HG02763 (cell line): ENCODE measurements at regions not wholly inside any gene's neighbourhood (a gene's known extent, or its start where the extent isn't known, plus 50 kb on each side); places are given as distances from the start of the nearest gene placed in this dataset.
"Not testable (repeated sequence)": the region's sequence is repeated elsewhere in the genome, so short reads cannot be mapped to it uniquely, and the experiment has no call there.

Source experiments
- ATAC-seq: cut with Tn5 transposase; IDR thresholded peaks from one replicate; pipeline ENCODE4 v1.9.1; 2021; ENCODE audit warnings: mild to moderate bottlenecking, moderate library complexity; ENCODE audit not compliant: unreplicated experiment

DNA sequence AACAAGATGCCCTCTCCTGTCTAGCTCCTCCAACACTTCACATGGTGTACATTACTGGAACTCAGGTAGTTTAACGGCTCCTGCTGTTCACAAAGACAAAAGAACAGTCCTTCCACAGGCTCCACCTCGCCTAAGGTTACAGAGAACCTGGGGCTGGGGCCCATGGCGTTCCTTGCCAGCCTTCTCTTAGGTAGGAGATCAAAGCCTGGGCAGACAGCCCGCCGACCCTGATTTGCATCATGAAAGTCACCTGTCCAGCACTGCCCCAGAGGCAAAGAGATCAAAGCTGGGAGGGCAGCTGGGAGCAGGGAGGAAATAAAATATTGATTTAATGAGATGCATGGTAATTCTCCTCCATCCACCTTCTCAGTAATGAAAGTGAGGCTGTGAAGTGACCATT lies 115.0 kb upstream of the SLIT3 start:
- ATAC-seq: no peak

DNA sequence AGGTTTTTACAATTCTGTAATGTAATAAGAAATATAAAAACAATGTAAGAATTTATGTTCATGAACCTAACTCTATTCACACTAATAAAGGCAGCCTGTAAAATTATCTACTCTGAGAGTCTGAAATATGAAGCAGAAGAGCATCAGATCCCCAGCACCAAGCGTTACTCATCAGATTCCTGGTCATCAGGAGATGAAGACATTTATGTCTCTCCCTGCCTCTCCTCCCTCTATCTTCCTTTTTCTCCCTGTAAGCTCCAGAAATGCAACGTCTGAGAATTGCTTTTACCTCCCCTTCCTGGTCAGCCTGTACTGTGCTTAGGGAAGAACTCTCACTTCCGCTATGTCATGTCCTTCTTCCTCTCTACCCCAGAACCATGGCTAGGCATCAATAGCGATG lies 114.4 kb upstream of the SLIT3 start:
- ATAC-seq: no peak

DNA sequence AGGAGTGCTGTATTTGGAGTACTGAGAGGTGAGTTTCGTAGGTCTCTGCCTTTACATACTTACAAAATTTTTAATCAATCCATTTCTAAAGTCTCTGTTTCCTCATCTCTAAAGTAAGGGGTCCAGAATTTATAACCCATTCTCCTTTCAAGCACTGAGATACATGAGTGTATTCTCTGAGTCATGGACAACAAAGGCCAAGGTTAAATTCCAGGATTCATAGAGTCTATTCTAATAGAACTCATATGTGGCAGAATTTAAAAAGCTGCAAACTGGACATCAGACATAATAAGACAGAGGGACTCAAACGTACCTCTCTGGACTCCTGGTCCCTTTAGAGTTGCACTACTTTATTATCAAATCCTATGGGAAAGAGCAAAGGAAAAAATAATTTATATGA lies 112.5 kb upstream of the SLIT3 start:
- no peak for ATAC-seq

DNA sequence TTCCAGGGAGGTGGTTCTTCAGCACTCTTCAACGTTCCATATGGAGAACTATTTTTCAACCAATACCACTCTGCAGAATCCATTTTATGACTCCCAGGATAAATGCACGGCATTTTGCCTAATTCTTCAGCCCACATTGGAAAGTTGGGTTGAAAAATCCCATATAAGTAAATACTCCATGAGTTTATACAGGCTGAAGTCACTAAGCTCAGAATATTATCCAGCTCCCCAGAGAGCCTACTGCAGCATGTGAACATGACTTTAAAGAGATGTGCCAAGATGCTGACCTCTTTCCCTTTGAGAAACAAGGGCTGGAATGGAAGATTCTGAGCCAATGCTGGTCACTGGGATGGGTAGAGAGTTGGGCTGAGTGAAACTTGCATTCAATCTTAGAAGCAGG lies 111.9 kb upstream of the SLIT3 start:
- ATAC-seq: no peak

DNA sequence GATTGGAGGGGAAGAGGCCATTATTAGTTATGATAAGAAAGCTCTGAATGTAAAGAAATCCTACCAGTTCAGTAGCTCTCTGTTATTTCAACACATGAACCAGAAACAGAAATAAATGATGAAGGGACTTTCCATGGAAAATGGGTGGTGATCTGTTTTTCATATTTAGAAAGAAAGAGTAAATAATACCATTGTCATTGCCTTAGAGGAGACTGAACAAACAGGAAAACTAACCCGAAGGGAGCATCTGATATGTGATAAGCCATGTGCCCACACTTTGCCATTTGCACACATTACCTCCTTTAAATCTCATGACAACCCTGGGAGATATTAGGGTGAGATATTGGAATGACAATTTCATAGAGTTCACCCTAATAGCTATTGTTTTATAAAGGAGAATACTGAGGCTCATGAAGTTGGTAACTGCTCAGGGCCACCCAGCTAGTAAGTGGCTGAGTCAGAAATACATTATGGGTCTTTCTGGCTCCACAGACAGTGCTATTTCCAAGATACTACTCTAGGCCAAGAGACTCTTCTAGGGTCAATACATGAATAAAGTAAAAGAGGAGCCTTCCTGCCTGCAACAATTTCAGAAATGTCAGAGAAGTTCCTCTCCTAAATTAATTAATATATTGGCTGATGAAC lies 111.0 kb upstream of the SLIT3 start:
- ATAC-seq: no peak

DNA sequence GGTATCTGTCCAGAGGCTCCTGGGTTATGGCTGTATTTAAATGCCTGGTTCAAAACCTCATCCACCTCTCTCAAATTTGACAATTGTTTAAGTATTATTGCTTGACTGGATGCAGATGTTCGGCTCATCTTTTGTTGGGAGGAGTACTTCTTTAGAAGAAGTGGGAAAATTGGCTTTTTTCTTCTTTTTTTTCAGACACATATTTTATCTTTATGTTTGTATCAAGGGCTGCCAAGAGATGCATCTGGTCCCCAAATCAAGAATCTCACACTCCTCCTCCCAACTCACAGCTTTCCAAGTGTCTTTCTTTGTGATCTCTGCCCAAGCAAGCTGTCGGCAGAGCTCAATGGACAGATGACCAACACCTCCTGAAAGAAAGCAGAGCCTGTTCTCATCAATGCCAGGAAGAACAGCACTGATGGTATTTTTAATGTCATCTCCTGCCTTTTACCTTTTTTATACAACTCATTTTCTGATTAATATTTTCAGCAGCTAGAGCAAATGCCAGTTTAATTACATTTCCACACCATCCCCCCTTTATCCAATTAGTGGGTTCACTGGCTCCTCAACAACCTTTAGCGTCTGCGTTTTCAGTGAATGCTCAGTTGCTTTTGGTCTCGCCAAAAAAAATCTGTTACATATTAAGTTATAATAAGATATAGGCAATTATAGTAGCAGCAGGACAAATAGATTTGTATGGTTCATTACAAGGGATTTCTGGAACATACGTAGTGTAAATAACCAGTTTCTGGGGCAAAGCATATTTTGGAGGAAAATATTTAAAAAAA lies 110.3 kb upstream of the SLIT3 start:
- ATAC-seq: no peak

DNA sequence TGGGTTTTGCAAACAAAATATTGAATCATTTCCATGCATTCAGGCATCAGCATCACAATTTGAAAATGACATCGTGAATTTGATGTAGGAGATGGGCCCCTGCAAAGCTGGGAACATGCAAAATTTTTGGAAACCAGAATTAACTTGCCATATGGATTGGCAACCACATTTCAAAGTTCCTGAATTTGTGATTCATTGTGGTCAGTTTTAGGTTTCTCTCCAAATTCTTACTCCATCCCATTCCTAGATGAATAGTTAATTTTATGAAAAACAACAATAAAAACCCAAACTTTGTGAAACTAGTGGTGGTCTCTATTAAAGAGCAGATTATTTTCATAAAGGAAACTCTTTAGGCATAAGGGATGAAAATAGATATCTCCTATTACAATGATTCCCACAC lies 107.8 kb upstream of the SLIT3 start:
- ATAC-seq: no peak

DNA sequence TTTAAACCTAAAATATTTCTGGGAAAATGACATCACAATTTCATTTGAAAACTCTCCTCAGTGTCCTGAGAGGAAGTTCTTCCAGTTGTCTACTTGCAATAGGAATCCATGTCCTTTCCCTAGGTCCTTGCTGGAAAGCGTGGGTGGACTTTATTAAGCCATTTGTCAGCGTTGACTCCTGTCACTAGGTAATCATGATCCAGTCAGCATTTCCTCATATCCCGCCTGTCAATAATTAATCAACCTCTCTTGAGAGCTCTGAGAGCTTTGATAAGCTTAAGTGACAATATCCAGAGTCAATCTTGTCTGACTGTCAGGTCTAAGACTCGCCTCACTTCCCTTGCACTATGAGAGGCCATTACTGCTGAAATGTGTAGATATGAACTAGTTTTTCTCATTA lies 107.2 kb upstream of the SLIT3 start:
- ATAC-seq: no peak

DNA sequence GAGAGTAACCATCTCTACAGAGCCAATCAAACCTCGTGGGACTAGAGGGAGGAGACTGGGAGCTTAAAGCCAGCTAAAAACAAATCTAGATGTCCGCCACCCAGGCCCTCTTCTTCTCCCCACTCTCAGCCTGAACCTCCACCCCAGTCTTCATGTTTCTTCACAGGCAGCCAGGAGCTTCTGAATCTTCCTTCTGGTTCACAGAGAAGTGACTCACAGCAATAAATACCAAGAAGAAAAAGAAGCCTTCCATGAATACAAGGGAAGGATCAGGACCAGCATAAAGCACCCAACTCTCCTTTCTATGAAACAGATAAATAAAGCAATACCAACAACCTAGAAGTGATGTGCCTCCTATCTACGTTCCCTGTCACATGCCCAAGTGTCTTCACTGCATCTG lies 103.3 kb upstream of the SLIT3 start:
- no peak for ATAC-seq

DNA sequence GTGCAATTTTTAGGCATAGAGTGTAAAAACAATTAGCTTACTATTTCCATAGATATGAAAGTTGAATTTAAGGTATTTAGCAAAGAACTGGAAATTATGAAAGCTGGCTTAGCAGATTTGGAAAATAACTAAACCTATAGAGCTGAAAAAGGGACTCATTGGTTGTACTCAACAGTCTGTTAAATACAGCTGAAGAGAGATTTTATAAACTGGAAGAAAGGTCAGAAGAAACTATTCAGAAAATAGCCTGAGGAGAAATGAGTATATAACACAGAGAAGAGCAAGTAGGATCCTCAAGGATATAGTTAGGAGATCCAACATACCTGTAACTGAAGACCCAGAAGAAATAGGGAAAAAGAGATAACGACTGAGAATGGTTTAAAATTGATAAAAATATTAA lies 97.6 kb upstream of the SLIT3 start:
- no peak for ATAC-seq

DNA sequence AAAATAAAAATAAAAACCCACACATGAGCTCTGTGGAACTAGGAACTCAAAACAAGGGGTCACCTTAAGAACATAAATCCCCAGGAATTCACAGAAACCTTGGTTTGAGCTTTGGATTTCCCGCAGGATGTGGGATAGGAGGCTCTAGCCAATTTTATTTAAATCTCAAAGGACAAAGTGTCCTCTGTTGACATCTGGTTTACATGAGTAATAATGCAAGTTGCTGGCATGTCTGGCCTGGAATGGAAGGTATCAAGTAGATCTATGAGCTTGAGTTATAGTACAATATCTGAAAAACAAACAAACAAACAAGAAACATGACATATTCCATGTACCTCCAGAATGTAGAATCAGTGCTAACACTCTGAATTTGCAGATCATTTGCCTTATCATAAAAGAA lies 94.2 kb upstream of the SLIT3 start:
- ATAC-seq: no peak

DNA sequence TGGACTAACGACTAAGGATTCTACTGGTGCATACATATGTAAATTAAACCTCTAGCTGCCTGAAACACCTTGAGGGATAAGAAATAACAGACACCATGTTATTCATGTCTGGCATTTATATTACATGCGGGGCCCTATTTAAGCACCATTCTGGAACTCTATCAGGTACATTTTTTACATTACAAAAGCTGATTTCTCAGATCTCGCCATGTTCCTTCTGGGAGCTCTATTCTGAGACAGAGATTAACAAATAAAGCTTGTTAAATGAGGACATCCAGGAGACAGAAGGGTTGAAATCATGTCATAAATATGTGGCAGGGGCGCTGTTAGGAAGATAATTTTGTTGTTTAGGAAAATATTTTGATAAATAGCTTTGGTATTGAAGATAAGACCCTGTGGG lies 93.4 kb upstream of the SLIT3 start:
- ATAC-seq: no peak

DNA sequence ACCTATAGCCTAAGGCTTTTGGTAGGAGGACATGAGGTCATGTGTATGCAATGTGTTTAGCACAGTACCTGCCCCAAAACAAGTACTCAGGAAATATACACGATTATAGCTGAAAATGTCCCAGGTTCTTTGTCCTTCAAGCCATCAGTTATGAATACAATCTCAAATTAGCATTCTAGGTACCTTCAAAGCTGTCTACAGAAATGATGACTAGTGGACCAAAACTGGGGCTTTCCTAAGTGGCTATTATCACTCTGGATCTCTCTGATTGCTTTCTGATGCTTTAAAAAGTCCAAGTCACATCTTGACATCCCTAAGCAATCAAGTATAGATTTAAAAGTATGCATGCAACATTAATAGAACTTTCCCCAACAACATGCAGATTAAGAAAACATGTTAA lies 93.0 kb upstream of the SLIT3 start:
- no peak for ATAC-seq

DNA sequence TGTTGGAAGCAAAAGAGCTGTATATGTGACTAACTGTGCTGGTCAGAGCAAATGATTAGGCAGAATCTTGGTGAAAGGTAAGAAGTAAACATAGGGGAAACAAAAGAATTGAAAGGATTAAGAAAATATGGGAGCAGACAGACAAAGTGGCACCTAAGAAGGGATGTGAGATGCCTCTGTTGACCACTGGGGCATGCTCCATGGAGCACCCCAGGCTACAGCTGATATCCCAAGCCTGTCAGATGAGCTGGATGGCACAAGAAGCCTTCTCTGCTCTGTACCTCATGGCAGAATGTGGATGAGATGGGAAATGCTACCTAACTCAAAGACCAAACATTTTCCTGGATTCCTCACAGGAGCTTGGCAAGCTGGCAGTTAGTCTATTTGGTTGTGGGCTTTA lies 89.3 kb upstream of the SLIT3 start:
- no peak for ATAC-seq

DNA sequence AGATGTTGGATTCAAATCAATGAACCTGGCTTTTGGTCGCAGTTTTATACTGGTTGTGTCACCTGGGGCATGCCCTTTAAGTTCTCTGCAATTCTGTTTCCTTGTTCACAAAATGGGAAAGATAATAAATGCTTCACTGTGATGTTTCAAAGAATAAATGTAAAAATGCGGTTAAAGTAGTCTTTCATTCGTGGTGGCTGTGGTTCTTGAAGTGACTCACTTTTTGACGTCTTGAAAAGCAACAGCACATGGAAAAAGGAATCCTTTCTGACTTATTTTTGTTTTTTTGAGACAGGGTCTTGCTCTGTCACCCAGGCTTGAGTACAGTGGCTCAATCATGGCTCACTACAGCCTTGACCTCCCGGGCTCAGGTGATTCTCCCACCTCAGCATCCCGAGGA lies 88.4 kb upstream of the SLIT3 start:
- ATAC-seq: no peak

DNA sequence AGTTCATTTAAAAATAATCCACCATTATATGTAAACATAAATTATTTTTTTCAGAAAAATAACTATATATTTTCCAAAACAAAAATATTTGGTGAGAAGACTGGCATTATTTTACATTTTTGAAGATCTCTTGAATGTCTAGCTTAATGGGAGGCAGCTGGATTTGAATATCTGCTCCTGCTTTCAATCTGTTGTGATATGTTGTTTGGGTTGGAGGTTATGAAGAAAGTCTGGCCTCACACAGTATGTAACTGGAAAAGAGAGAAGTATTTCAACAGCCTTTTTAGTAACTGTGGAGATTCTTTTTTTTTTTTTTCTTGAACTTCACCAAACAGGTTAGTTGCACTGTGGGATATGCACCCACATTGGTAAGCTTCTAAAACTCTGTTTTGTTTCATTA lies 84.7 kb upstream of the SLIT3 start:
- ATAC-seq: no peak

DNA sequence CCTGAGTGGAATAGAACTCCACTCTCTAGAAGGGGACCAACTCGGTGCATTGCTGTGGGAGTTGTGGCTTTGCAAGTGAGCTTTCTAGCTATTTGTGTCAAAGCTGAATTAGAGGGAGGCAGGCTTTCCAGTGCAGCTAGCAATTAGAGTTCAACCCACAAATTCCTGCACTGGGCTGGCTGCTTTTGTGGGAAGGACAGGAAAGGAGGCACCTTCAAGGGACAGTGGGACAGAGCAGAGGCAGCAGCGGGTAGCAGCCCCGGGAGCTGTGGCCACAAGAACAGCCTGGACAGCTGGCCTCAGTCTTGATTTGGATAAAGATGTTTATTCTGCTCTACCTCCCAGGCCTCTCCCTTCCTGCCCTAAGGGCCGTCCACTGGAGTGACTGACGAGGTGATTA lies 83.7 kb upstream of the SLIT3 start:
- ATAC-seq: no peak

DNA sequence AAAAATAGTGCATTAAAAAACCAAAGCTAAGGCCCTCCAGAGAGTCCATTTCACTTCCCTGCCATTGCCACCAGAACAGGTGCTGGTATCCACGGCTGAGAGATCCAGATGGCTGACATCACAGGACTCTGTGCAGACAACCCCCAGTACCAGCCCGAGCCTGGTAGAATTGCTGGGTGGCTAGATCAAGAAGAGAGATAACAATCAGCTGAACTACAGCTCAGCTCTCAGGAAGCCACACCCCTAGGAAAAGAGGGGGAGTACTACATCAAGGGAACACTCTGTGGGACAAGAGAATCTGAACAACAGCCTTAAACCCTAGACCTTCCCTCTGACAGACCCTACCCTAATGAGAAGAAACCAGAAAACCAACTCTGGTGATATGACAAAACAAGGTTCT lies 73.8 kb upstream of the SLIT3 start:
- no peak for ATAC-seq

DNA sequence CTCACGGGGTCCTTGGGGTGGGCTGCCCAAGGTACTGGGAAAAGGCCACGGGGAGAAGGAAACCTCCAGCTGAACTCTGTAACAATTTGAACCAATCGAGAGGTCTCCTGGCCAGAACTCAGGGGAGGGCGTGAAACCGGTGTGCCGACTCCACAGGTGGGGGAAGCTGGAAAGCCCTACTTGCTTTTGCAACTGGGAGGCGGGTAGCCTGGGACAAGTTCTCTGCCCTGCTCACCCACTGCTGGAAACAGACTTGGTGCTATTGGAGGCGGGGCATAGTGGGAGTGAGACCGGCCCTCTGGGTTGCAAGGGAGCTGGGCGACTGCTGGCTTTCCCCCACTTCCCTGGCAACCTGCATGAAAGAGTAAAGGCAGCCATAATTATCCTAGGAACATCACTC lies 73.2 kb upstream of the SLIT3 start:
- no peak for ATAC-seq

DNA sequence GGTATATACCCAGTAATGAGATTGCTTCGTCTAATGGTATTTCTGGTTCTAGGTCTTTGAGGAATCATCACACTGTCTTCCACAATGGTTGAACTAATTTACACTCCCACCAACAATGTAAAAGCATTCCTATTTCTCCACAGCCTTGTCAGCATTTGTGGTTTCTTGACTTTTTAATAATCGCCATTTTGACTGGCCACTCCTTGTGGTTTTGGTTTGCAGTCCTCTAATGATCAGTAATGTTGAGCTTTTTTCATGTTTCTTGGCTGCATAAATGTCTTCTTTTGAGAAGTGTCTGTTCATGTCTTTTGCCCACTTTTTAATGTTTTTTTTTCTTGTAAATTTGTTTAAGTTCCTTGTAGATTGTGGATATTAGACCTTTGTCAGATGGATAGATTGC lies 70.9 kb upstream of the SLIT3 start:
- ATAC-seq: not testable (repeated sequence)

DNA sequence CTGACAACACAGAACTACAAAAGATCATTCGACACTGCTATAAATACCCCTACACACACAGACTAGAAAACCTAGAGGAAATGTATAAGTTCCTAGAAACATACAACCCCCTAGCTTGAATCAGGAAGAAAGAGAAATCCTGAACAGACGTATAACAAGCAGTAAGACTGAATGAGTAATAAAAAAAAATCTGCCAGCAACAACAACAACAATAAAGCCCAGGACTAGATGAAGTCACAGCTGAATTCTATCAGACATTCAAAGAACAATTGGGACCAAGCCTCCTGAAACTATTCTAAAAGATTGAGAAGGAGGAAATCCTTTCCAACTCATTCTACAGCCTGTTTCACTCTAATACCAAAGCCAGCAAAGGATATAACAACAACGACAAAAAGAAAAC lies 68.2 kb upstream of the SLIT3 start:
- ATAC-seq: no peak

DNA sequence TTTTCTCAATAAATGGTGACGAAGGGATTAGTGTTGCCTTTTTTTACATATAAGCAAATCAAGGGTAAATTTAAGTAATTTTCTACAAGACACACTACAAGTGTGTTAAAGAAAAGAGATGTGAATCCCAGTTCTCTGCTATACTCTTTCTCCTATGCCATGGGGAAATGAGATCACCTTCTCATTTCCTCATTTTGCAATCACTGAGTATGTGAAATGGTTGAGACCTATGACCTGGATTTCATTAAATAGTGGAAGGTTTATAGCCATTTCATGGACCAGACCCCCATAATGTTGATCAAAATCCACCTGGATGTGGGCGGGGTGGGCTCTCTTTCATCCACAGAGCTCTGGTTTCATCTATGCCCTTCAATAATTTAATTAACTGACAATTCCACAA lies 66.9 kb upstream of the SLIT3 start:
- no peak for ATAC-seq

DNA sequence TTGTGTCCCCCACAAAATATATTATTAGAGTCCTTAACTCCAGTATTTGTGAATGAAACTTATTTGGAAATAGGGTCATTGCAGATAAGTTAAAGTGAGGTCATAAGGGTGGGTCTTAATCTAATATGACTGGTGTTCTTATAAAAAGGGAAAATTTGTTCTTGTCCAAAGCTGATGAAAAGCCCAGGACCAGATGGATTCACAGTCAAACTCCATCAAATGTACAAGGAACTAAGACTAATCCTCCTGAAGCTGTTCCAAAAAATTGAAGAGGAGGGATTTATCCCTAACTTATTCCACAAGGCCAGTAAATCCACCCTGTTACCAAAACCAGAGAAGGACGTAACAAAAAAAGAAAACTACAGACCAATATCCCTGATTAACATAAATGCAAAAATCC lies 56.4 kb upstream of the SLIT3 start:
- no peak for ATAC-seq
